ENCODE measurements at regions not wholly inside any gene's neighbourhood (a gene's known extent, or its start where the extent isn't known, plus 50 kb on each side); places are given as distances from the start of the nearest gene placed in this dataset.

DNA sequence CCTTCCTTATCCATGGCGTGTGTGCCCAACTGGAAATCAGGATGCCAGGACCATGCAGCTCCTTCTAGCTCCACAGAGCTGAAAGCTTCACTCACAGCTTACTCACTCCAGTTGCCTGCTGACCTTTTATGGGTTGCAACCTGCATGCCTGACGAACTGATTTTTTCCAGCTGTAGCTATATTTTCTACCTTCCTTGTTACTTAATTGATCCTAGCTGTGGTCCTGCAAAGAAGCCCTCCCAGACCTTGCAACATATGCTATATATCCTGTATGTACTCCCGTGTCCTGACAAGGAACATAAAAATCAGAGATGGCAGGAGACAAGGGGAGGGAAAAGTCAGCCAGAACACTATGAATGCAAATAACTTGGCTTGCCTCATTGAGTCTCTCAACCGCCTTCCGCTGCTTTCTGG lies 135.3 kb upstream of the LDB2 start:
- TF ChIP-seq, protein P1, sequence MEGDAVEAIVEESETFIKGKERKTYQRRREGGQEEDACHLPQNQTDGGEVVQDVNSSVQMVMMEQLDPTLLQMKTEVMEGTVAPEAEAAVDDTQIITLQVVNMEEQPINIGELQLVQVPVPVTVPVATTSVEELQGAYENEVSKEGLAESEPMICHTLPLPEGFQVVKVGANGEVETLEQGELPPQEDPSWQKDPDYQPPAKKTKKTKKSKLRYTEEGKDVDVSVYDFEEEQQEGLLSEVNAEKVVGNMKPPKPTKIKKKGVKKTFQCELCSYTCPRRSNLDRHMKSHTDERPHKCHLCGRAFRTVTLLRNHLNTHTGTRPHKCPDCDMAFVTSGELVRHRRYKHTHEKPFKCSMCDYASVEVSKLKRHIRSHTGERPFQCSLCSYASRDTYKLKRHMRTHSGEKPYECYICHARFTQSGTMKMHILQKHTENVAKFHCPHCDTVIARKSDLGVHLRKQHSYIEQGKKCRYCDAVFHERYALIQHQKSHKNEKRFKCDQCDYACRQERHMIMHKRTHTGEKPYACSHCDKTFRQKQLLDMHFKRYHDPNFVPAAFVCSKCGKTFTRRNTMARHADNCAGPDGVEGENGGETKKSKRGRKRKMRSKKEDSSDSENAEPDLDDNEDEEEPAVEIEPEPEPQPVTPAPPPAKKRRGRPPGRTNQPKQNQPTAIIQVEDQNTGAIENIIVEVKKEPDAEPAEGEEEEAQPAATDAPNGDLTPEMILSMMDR (IDR thresholded peaks at IDR 0.05; ENCODE audit: low read depth, low read length), result no peak
- no peak overlapping the region for H3K4me3 ChIP-seq (ENCODE audit: low read depth, low read length)

DNA sequence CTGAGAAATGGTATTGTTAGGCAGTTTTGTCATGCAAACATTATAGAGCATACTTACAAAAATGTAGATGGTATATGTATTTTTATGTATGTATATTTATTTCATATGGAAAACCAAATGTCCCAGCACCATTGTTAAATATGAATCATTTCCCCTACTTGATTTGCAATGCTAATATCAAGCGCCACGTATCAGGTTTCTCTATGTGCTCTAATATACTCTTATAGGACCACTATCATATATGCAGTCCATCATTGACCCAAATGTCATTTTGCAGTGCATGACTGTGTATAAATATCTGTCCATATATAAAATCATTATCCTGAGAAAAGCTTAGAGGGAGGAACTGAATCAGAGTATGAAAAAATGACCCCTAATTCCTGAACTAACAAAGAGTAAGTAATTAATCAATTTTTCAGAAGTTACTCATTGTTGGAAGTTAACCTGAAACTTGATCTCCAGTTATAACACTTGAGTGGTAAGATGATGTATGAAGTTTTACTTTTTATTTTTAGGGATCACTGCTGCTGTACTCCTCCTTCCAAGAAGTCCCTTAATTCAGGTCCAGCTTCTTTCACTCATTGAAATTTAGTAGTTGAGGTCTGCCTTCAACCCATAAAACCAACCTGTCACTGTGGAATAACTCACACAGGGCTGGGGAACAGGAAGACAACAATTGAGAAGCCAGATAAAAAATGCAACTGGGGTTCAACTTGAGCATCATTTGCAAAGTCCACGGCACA lies 134.8 kb upstream of the LDB2 start:
- TF ChIP-seq, protein P1 (IDR thresholded peaks at IDR 0.05; ENCODE audit: low read depth, low read length), result no peak
- H3K4me3 ChIP-seq (ENCODE audit: low read depth, low read length), result no peak overlapping the region

DNA sequence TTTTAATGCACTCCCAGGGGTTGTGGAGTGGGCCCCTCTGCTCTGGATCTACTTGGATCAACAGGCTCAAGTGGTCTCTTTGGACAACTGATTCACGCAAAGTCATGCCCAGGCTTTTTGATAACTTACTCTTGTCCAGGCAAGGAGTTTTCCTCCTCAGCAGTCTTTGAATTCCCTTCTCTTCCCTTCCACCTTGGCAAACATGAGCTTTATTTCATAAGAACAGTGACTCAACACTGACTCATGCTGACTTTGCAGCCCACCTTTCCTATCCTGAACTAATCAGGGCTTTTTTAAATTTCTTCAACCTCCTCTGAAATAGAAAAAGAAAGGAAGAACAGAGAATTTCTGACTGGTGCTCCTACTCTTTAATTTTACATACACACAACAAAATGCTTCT lies 132.1 kb upstream of the LDB2 start:
- TF ChIP-seq, protein P1 (IDR thresholded peaks at IDR 0.05; ENCODE audit: low read depth, low read length), result no peak
- no peak overlapping the region for H3K4me3 ChIP-seq (ENCODE audit: low read depth, low read length)

DNA sequence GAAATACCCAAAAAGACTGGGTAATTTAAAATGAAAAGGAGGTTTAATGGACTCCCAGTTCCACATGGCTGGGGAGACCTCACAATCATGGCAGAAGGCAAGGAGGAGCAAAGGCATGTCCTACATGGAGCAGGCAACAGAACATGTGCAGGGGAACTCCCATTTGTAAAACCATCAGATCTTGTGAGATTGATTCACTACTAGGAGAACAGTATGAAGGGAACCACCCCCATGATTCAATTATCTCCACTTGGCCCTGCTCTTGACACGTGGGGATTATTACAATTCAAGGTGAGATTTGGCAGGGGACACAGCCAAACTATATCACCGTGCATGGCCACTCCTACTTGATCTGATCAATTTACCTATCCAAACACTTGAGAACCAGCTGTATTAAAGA lies 131.5 kb upstream of the LDB2 start:
- TF ChIP-seq, protein P1 (IDR thresholded peaks at IDR 0.05; ENCODE audit: low read depth, low read length), result no peak
- H3K4me3 ChIP-seq (ENCODE audit: low read depth, low read length), result no peak overlapping the region

DNA sequence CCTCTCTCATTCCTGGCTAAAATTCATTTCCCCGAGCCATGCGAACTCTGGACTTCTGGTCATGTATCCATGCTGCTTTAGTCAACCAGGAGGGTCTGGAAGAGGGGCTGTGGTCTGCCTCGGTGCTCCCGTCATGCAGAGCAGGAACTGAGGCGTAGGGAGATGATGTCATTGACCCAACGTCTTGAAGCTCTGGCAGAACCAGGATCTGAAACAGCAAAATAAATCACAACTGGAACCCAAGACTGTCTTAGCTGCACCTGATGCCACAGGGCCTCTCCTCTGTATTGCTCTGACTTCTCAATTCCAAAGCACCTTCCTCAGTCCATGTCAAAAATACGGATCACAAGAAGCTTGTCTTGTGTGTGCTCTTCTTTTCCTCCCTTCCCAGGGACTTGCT lies 131.0 kb upstream of the LDB2 start:
- H3K4me3 ChIP-seq (ENCODE audit: low read depth, low read length), result no peak overlapping the region
- TF ChIP-seq, protein P1 (IDR thresholded peaks at IDR 0.05; ENCODE audit: low read depth, low read length), result no peak

DNA sequence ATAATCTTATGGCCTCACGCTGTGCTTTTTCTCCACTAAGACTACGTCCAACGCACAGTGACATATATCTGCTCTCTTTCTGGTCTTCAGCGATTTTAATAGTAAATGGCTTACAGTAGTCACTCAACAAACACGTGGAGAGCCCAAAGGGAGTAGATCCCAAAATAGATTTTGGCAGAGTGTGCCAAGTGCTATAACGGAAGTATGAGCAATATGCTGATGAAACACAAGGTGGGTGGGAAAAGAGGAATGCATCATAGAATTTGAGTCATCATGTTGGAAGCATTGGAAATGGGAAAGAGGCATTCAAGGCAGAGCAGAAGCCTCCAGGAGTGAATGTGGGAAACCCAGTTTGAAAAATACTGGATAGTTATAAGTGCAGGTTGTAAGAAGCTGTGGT lies 129.1 kb upstream of the LDB2 start:
- no peak overlapping the region for H3K4me3 ChIP-seq (ENCODE audit: low read depth, low read length)
- TF ChIP-seq, protein P1 (IDR thresholded peaks at IDR 0.05; ENCODE audit: low read depth, low read length), result no peak

DNA sequence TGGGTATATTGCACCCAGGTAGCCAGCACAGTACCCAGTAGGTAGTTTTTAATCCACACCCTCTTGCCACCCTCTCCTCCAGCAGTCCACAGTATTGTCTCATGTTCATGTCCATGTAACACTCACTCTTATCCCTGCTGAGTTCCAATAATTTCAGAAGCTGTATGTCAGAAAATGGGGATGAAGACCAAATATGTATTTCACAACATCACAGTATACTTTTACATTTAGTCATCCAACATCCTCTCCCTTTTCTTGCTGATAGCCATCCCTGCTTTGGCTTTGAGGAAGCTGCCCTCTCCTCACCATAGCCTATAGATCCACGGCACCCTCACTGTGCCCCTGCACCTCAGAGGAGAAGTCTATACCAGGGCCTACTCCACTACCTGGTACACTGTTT lies 126.0 kb upstream of the LDB2 start:
- no peak overlapping the region for H3K4me3 ChIP-seq (ENCODE audit: low read depth, low read length)
- TF ChIP-seq, protein P1 (IDR thresholded peaks at IDR 0.05; ENCODE audit: low read depth, low read length), result no peak

Measured in WI38 (cell line).